HG03354 (cell line): ENCODE measurements at regions not wholly inside any gene's neighbourhood (a gene's known extent, or its start where the extent isn't known, plus 50 kb on each side); places are given as distances from the start of the nearest gene placed in this dataset.

ENCODE experiments used
- ATAC-seq: cut with Tn5 transposase; IDR thresholded peaks from one replicate; pipeline ENCODE4 v1.9.1; 2021; ENCODE audit warnings: mild to moderate bottlenecking; ENCODE audit not compliant: unreplicated experiment, poor library complexity, severe bottlenecking

DNA sequence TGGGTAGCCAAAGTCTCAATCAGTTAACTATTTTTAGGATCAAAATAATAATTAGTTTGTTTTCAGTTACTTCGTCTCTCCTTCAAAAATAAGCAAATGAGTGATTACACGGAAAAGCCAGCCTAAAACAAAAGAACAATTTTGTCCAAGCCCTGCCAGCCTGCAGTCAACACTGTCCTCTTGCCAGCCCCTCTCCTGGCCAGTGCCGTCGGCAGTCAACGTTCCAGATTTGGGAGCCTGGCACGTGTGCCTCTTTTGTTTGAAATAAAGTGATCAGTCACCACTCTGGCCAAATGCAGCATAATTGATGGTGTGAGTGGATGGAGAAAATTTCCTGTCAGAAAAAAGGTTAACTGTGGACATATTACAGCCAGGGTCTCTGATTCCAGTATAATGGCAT lies 260.6 kb upstream of the SKOR2 start:
- no peak for ATAC-seq

DNA sequence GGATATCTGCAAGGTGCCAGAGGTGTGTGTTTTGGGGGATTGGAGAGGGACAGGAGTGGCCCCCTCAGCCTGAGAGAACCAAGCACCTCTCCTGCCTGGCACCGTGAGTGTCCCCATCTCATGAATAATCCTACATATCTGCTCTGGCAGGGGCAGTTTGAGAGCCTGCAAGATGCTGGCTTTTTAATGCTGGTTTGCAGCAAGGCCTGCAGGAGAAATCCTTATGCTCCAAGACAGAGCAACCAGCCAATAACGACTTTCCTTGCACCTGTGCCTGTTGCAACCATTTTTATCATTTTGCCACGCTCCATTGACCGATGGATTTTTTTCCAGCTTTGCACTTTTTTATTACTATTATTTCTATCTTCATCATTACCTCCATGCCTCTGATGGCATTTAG lies 259.4 kb upstream of the SKOR2 start:
- ATAC-seq = no peak

DNA sequence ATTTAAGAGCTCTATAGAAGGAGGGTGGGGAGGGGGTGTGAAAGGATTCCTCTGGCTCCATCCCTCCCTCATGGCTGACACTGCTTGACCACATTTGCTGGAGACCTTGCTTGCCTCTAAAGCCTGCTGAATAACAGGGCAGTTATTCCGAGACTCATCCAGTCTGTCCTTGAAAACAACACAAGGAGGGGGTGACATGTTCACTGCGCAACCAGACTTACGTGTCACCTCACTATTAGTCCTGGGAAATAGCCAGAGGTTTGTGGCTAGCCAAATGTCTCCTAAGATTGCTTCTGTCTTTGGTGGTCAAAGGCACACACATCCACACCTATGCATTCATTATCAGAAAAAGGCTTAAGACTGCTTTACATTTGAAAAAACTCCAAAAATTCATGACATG lies 256.2 kb upstream of the SKOR2 start:
- ATAC-seq = no peak

DNA sequence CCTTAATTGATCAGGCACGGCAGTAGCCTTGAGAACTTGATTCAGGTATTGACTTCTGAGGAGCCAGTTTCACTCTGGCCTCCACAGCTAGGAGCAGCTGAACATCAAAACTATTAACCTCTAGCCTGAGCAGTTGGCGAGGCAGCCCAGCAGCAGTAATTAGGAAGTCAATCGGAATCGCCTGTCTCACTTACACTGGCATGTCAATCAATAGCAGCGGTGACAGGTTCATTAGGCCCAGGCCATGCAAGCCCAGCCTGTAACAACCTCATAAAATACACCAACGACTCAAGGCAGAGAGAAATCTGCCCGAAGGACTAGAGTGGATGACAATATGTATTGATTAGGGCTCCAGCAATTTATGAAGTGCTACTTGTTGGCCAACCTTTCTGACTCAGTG lies 255.4 kb upstream of the SKOR2 start:
- no peak for ATAC-seq

DNA sequence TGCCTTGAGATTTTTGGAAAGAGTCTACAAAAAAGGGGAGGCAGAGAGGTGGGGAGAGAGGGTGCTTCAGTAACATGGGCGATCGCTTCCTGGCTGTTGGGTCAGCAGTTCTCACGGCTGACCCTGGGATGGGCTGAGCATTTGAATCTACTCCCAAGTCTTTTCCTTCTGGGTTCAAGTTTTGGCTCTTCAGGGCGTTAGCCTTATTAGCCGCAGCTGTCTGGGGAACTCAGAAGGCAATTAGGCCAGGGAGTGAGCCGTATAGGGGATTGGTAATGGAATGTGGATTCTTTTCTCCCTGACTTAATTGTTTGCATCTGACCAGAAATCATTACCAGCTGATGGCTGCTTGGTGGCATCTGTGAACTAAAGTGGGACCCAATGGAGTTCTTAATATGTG lies 250.5 kb upstream of the SKOR2 start:
- no peak for ATAC-seq

DNA sequence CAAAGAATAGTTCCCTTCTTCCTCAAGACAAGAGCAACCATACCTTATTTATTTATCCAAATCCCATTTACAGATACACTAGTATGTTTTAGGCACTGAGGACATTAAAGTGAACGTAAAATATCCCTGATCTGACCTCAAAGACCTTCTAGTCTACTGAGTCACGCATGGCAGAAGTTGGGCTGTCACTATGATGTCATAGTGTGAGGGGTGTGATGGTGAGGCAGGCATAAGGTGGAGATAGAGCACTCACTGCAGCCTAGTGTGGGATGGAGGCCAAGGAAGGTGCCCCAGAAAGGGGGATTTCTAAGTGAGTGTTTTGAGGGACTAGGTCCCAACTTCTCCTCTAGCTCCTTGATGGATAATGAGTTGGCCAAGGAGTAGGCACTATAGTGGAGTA lies 249.5 kb upstream of the SKOR2 start:
- ATAC-seq = no peak

DNA sequence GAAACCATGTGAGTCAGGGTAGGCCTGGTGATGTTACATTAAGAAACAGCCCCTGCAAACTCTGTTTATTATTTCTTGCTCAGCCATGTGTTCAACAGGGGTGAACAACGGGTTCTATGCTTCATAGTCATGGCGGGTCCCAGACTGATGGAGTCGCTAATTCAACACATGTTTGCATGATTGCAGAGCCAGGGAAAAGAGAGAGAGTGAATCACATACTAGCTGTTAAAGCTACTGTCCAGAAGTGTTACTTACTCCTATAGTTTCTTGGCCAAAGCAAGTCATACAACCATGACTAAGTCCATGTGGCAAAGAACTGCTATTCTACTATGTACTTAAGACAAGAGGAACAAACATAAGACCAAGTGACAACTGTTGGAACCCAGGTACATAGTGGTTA lies 241.2 kb upstream of the SKOR2 start:
- no peak for ATAC-seq

DNA sequence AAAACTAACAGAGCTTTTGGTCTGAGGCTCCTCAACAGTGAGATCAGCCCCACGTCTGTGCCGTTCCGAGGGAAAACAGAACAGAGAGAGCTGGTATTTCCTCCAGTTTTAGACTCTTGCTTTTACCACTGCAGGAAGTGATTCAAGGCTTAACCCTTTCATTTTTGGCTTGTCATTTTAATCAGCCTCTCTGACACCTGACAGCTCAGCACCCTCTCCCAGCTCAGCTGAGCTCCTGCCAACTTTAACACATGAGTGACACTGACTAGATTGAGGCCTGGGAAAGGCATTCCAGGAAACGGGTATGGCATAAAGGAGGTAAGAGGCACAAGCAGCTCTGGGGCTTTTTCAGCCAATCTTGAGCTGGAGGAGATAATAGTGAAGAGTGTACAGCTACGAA lies 239.4 kb upstream of the SKOR2 start:
- ATAC-seq = no peak

DNA sequence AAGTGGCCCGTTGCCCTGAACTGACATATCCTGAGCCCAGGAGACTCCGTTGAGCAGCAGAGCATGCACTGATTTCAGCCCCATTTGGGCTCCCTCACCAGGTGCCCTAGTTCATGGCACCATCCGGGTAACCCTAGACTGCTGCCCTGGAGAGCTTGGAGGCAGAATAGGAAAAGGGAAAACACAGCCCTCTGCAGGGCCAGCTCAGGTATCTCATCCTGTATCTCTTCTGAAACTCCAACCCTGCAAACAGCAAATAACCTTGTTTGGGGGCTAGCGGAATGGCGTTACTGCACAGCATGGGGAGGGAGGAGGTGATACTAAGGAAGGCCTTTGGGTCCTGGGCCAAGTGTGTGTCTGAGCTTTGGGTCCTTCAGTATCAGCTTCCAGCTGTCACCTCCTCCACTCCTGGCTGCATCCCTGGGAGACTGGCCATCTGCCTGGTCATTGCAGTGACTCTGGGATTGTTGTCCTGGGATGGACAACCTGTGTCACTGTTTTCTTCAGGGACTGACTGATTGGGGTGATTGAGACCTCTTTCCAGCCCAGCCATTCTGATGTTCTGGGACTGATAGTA lies 233.8 kb upstream of the SKOR2 start:
- ATAC-seq = no peak

DNA sequence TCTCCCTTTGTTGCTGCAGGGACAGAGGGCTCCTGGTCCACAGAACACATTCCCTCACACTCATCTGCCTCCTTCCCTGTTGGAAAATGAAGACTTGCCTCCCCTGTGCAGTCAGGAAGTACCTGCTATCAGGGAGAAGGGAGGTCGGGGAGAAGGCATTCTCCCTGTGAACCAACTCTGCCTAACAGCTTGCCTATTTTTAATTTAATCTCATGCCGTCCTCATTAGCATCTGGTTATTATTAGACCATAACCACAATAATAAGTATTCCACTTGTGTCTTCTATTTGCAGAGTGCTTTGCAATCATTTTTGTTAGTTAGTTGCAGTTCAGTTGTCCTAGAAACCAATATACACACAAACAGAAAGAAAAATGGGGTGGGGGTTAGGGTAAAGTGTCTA lies 232.6 kb upstream of the SKOR2 start:
- ATAC-seq = no peak

DNA sequence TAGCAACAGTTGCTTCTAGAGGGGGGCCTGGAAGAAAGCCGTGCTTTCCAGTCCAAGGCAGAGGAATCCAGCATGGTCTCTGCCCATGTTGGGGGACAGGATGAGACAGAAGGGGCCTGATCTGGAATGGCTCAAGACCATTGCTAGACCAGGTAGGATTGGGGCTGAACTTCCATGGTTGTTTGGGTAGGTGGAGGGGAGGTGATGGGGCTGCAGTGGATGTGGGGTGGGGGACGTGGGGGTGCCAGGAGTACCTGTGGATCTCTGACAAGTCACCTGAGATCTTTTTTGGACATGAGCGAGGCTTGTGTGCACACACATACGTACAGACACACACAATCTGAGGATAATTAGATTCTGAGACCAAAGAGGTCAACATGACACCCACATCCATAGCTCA lies 228.7 kb upstream of the SKOR2 start:
- no peak for ATAC-seq

DNA sequence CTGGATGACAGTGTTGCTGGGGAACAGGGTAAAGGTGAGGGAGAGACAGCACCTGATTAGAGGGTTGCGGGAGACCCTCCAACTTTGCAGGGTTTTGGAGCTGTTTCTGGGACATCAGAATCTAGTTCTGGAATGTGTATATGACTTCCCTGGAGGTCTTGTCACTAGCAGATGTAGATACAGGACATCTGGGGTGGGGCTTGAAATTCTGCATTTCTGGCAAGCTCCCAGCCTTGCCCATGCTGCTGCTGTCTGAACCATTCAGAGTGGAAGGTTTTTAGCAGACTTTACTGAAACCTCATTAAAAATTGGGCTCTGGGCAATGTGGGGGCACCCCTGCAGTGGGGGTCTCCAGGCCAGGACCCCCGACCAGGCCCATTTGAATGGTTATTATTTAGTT lies 220.3 kb upstream of the SKOR2 start:
- no peak for ATAC-seq

DNA sequence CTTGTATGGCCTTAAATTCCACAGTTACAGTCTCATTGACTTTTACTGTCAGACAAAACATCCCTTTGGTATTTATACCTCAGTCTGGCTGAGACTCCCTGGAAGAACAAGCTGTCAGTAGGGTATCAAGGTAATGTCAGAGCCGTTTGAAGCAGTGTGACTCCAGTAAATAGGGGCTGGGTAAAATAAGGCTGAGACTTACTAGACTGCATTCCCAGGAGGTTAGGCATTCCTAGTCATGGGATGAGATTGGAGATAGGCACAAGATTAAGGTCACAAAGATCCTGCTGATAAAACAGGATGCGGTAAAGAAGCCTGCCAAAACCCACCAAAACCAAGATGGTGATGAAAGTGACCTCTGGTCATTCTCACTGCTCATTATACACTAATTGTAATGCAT lies 219.5 kb upstream of the SKOR2 start:
- ATAC-seq = no peak

DNA sequence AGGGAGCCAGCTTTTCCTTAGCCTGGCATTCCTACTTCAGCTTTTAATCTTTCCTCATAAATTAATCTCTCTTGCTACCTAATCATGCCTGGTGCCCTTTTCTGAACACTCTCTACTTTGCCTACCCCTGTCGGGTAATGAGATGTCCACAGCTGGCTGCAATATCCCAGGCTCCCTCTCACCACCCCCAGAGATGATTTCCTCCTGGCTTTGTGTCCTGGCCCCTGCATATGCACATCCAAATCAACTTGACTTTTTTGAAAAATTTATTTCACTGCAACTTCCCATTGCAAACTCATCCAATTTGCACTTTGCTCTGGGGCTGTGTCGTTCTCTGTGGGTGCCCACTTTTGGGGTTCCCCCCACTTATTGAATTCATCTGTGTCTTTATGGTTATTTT lies 218.1 kb upstream of the SKOR2 start:
- no peak for ATAC-seq

DNA sequence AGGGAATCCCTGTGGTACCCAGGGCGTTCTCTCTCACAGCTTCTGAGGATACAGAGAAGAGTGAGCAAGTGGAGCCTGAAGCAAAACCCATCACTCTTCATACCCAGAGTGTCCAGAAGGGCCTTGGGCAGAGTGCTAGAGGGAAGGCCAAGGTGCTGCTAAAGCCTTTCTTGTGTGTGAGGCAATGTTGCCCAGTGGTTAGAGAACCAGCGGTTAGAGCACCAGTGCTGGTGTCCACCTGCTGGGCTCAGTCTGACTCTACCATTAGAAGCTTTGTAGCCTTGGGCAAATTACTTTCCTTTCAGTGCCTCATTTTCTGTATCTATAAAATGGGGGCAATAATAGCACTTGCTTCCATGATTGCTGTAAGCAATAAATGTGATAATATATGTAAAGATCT lies 210.5 kb upstream of the SKOR2 start:
- no peak for ATAC-seq

DNA sequence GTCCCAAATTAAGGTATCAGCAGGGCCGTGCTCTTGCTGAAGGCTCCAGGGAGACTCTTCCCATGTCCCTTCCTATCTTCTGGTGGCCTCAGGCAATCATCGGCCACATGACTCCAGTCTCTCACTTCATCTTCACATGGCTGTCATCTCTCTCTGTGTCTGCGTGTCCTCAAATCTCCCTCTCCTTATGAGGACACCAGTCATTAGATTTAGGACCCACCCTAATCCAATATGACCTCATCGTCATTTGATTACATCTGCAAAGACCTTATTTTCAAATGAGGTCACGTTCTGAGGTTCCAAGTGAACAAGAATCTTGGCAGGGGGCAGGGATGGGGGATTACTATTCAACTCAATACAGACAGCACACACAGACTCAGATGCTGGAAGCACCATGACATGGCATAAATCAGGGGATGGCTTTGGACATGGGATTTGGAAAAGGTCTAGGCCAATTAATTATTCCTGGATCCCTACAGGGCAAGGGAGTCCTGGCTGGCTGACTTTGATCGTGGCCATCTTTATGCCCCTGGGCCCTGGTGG lies 210.0 kb upstream of the SKOR2 start:
- ATAC-seq = no peak

DNA sequence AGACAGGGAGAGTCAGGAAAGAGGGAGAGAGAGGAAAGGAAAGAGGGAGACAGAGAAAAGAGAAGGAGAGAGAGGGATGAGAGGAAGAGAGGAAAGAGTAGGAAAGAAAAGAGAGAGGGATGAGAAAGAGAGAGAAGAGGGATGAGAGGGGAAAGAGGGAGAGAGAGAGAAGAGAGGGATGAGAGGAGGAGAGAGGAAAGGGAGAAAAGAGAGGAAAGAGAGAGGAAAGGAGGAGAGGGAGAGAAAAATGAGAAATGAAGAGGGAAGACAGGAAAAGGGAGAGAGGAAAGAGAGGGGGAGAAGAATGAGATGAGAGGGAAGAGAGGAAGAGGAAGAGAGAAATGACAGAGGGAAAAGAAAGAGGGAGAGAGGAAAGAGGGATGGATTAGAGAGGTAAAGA lies 207.0 kb upstream of the SKOR2 start:
- ATAC-seq = no peak

DNA sequence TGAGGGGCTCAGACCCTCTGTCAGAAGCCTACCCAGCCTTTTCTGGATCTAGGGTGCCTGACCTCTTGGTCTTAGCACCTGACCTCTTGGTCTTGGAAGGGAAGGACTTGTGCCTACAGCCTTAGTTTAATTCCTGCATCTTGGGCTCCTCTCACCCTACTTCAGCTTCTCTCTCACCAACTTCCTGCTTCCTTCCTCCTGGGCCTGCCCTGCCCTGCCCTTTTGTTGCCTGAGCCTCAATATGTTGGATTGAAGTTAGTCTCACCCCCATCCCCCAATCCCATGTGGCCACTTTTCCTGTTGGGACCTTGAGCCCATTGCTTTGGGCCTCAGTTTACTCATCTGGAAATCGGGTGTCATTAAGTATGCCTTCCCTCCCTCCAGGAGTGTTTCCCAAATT lies 206.2 kb upstream of the SKOR2 start:
- no peak for ATAC-seq

DNA sequence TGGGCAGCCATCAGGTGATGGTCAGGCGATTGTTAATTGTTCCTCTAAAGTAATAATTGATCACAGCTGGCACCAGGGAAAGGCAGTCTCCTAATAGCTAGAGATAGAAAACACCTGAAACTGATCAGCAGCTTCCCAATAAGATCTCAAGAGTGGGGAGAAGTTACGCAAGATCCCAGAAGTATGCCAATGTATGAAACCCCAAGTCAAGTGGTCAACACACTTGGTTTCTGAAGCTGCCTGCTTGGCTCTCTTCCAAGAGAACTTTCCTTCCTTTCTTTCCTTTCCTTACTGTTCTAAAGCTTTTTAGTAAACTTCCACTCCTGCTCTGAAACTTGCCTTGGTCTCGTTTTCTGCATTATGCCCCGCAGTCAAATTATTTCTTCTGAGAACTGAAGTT lies 201.6 kb upstream of the SKOR2 start:
- ATAC-seq = no peak

DNA sequence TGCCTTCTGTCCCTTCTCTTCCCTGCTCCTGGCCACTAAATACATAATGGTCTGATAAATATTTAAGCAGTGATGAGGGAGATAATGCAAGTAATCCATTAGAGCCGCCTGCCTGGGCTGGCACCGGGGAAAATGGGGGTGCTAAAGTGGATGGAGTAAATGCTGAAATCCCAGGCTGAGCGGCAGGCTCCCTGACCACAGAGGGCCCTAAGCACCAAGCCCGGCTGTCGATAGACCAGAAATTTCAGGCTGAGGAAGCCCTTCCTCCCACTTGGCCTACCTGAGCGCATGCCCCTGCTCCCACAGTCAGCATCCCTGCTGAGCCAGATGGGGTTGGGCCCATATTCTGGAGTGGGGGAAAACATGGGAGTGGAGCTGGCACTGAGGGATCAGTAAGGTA lies 197.5 kb upstream of the SKOR2 start:
- ATAC-seq = no peak

DNA sequence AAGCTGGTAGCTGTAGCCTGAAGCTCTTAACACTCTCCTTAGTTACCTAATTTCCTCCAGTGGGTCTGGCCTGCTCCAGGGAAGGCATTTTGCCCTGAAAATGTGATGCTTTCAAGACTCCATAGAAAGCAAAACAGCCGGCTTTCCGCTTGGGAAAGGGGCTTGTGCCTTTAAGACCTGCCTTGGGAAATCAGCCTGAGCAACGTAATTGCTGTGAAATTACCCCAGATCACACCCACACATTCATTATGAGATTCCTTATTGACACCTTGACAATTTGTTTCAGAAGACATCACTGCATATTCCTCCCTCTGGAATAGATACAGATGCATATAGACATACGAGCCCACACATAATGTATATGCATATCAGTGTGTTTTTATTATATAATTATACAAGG lies 190.5 kb upstream of the SKOR2 start:
- no peak for ATAC-seq

DNA sequence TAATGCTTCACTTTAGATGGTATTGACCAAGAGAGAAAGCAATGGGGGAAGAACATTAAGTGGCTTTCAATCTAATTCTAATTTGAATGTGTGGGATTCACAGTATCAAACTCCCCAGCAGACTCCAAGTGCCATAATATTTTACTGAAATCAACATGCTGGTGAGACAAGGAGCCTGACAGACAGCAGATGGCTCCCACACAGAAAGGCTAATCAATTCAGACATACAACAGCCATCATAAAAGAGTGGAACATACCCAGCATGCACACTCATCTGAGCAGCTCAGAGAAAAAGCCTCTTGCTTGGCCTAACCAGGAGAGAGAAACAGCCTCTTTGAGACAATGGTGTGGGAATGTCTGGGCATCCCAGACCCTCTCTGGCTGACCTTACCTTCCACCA lies 186.5 kb upstream of the SKOR2 start:
- ATAC-seq = no peak
